ENCODE measurements at regions not wholly inside any gene's neighbourhood (a gene's known extent, or its start where the extent isn't known, plus 50 kb on each side); places are given as distances from the start of the nearest gene placed in this dataset.

GRCh38 chr3:161759444-161759843 lies 262.8 kb downstream of the OTOL1 start:
- TF ChIP-seq POLR2A (IDR thresholded peaks at IDR 0.05) (no peak), CTCF (IDR thresholded peaks at IDR 0.05) (no peak)

All from body of pancreas (tissue), 4 donors.